ENCODE measurements at regions not wholly inside any gene's neighbourhood (a gene's known extent, or its start where the extent isn't known, plus 50 kb on each side); places are given as distances from the start of the nearest gene placed in this dataset.

DNA sequence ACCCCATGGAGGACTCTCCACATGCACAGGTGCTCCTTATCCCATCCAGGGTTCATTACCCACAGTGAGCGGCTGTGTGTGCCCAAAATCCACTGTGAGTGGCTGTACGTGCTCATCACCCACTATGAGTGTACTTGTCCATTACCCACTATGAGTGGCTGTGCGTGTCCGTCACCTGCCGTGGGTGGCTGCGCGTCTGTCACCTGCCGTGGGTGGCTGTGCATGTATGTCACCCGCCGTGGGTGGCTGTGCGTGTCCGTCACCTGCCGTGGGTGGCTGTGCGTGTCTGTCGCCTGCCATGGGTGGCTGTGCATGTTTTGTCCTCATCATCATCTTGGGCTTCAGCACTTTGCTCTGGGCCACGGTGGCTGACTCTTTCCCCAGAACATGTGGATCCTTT lies 78.6 kb upstream of the FN1 start:
- H3K56ac ChIP-seq (replicated peaks; ENCODE audit: insufficient read length, low read depth, low read length): no peak overlapping the region
- no peaks in the 10 kb centered on the region for H3K79me1 ChIP-seq (ENCODE audit: low read depth, low read length)
- ChIA-PET CTCF (ENCODE audit: partially characterized antibody) (interaction anchor here (1.8 kb wide), 1 partner anchor 11 kb away, joined by 3 read pairs; no protein-coding TSS in a partner anchor), POLR2A (ENCODE audit: partially characterized antibody) (no interaction called here)
- no peaks in the 10 kb centered on the region for H3K27me3 ChIP-seq (replicated peaks in 1 of 4; ENCODE audit: control insufficient read depth in 3 of 4, extremely low read depth in 1 of 4, insufficient read depth in 3 of 4, low read length in 3 of 4)
- H4K5ac ChIP-seq (ENCODE audit: insufficient read length, low read depth, low read length): no peak overlapping the region
- H4K8ac ChIP-seq (ENCODE audit: extremely low read depth, insufficient read depth, low read length): no peak overlapping the region
- H2BK15ac ChIP-seq (ENCODE audit: low read length): no peak overlapping the region
- H3K9ac ChIP-seq (replicated peaks in 1 of 4; ENCODE audit: extremely low read depth in 1 of 4, low read depth in 3 of 4, low read length in 3 of 4): no peak overlapping the region
- no peak overlapping the region for H3K4ac ChIP-seq (replicated peaks; ENCODE audit: insufficient read length, low read depth, low read length)
- no peak overlapping the region for H2BK20ac ChIP-seq (ENCODE audit: low read length)
- no peak overlapping the region for H3K23ac ChIP-seq (ENCODE audit: insufficient read length)
- H3K4me1 ChIP-seq (replicated peaks in 1 of 4; ENCODE audit: control insufficient read depth in 3 of 4, insufficient read depth in 4 of 4, low read length in 3 of 4): no peaks in the 10 kb centered on the region
- no peak overlapping the region for H2BK120ac ChIP-seq (replicated peaks; ENCODE audit: low read depth, low read length)
- H3K9me3 ChIP-seq (ENCODE audit: insufficient read depth in 2 of 2, low read depth in 1 of 2, low read length in 1 of 2): no peaks in the 10 kb centered on the region
- no peak overlapping the region for H2BK12ac ChIP-seq (ENCODE audit: low read depth, low read length)
- H3K27ac ChIP-seq (ENCODE audit: low read depth, low read length): no peak overlapping the region
- DNase-seq (ENCODE audit: low read depth in 1 of 2, low spot score in 2 of 2) (no peak), FAIRE-seq (no peak)
- H3K79me2 ChIP-seq (ENCODE audit: control insufficient read depth in 1 of 2, insufficient read depth in 2 of 2, low read length in 2 of 2): no peaks in the 10 kb centered on the region
- no peak overlapping the region for H3K14ac ChIP-seq (ENCODE audit: insufficient read length)
- H3K23me2 ChIP-seq (ENCODE audit: low read depth, low read length): no peaks in the 10 kb centered on the region
- no peak overlapping the region for H4K91ac ChIP-seq (replicated peaks; ENCODE audit: insufficient read length, low read length)
- H3K36me3 ChIP-seq (ENCODE audit: control insufficient read depth in 2 of 4, insufficient read depth in 4 of 4, low read length in 3 of 4): no peaks in the 10 kb centered on the region
- TF ChIP-seq EP300 (IDR thresholded peaks at IDR 0.05; ENCODE audit: borderline replicate concordance in 1 of 2, low read depth in 2 of 2, low read length in 2 of 2): no peak
- no peak overlapping the region for H3K4me2 ChIP-seq (ENCODE audit: insufficient read depth in 1 of 2, low read depth in 2 of 2, low read length in 2 of 2)
- H2AK5ac ChIP-seq (ENCODE audit: low read depth, low read length): no peak overlapping the region; the same call in 1 of the 2 replicates
- no peak overlapping the region for H2BK5ac ChIP-seq (ENCODE audit: low read depth, low read length)
- no peak overlapping the region for H3K4me3 ChIP-seq (ENCODE audit: extremely low read depth in 1 of 4, insufficient read depth in 2 of 4, low read depth in 3 of 4, low read length in 4 of 4)
- H2AFZ ChIP-seq (ENCODE audit: low read length): no peak overlapping the region
- WGBS, 2 experiments (ENCODE audit: extremely low coverage in 1 of 2, insufficient coverage in 1 of 2, insufficient read length in 1 of 2, insufficient replicate concordance in 2 of 2, low coverage in 1 of 2, low lambda C conversion rate in 2 of 2, missing lambda C conversion rate in 1 of 2): 94% methylated on average over 16 of the region's 16 CpGs; no CpG with 5 or more reads in 1 of the 2 experiments
- no peaks in the 10 kb centered on the region for H4K20me1 ChIP-seq (replicated peaks in 1 of 2; ENCODE audit: control insufficient read depth in 1 of 2, insufficient read depth in 2 of 2, low read length in 2 of 2)
- no peak overlapping the region for H3K18ac ChIP-seq (ENCODE audit: extremely low read depth, low read length)

All from H1 (cell line).